Effector memory CD8-positive, alpha-beta T cell (primary cell): ENCODE measurements at regions not wholly inside any gene's neighbourhood (a gene's known extent, or its start where the extent isn't known, plus 50 kb on each side); places are given as distances from the start of the nearest gene placed in this dataset.

Experiments used
- ATAC-seq: fragments of 150-1000 bp; cut with Tn5 transposase; replicated peaks from 2 replicates; pipeline ENCODE4 v1.10.0; 2021; ENCODE audit warnings: mild to moderate bottlenecking, moderate library complexity
- DNase-seq, 3 experiments: peaks; one replicate each; pipeline ENCODE4 v3.0.0; 2021
- H3K27ac Mint-ChIP-seq, 2 donors: one replicate each; pipeline ENCODE4 v1.8.0; 2022; ENCODE audit warnings: mild to moderate bottlenecking in 2 of 2, mixed read lengths in 2 of 2, moderate library complexity in 2 of 2
- H3K27me3 Mint-ChIP-seq, 2 donors: one replicate each; pipeline ENCODE4 v1.8.0; 2022; ENCODE audit warnings: mixed read lengths in 2 of 2
- H3K36me3 Mint-ChIP-seq: one replicate; pipeline ENCODE4 v1.8.0; 2022; ENCODE audit warnings: mild to moderate bottlenecking, moderate library complexity, mixed read lengths; ENCODE audit not compliant: insufficient read depth
- H3K4me1 Mint-ChIP-seq, 2 donors: one replicate each; pipeline ENCODE4 v1.8.0; 2022; ENCODE audit warnings: low read depth in 2 of 2, mixed read lengths in 2 of 2
- H3K4me3 Mint-ChIP-seq, 2 donors: one replicate each; pipeline ENCODE4 v1.8.0; 2022; ENCODE audit warnings: mild to moderate bottlenecking in 2 of 2, mixed read lengths in 2 of 2, moderate library complexity in 2 of 2
- H3K9me3 Mint-ChIP-seq, 2 donors: one replicate each; pipeline ENCODE4 v1.8.0; 2022; ENCODE audit warnings: mixed read lengths in 2 of 2

GRCh38 chr4:122053186-122053585 lies 98.9 kb upstream of the BLTP1 start:
- Mint-ChIP-seq H3K9me3 (no peaks in the 10 kb centered on the region), H3K4me3 (no peak overlapping the region), H3K36me3 (no peaks in the 10 kb centered on the region), H3K4me1 (no peaks in the 10 kb centered on the region), H3K27ac (no peak overlapping the region), H3K27me3 (no peaks in the 10 kb centered on the region)
- DNase-seq = no peak
- no peak for ATAC-seq

GRCh38 chr4:122052677-122053076 lies 99.5 kb upstream of the BLTP1 start:
- Mint-ChIP-seq H3K27me3 (no peaks in the 10 kb centered on the region), H3K9me3 (no peaks in the 10 kb centered on the region), H3K4me1 (no peaks in the 10 kb centered on the region), H3K36me3 (no peaks in the 10 kb centered on the region), H3K4me3 (no peak overlapping the region), H3K27ac (no peak overlapping the region)
- ATAC-seq (no peak), DNase-seq (no peak)

- ATAC-seq (no peak), DNase-seq (no peak)
- Mint-ChIP-seq H3K4me1 (no peaks in the 10 kb centered on the region), H3K9me3 (no peaks in the 10 kb centered on the region), H3K27ac (no peak overlapping the region), H3K4me3 (no peak overlapping the region), H3K36me3 (no peaks in the 10 kb centered on the region), H3K27me3 (no peaks in the 10 kb centered on the region)
These were observed 99.0 kb upstream of the TRPC3 start for GRCh38 chr4:122050841-122051240.

- ATAC-seq (no peak), DNase-seq (no peak)
- H3K4me3 Mint-ChIP-seq = no peak overlapping the region
- no peaks in the 10 kb centered on the region for H3K9me3 Mint-ChIP-seq
- no peaks in the 10 kb centered on the region for H3K27me3 Mint-ChIP-seq
- no peaks in the 10 kb centered on the region for H3K36me3 Mint-ChIP-seq
- no peak overlapping the region for H3K27ac Mint-ChIP-seq
- H3K4me1 Mint-ChIP-seq = no peaks in the 10 kb centered on the region
These were observed 95.9 kb upstream of the TRPC3 start for GRCh38 chr4:122047456-122048425.

- no peak for DNase-seq
- H3K4me3 Mint-ChIP-seq = no peak overlapping the region
- H3K36me3 Mint-ChIP-seq = no peaks in the 10 kb centered on the region
- no peak overlapping the region for H3K27ac Mint-ChIP-seq
- H3K4me1 Mint-ChIP-seq = no peaks in the 10 kb centered on the region
- ATAC-seq = no peak
- no peaks in the 10 kb centered on the region for H3K9me3 Mint-ChIP-seq
- peaks cover 0 to 7% of the 10 kb centered on the region in 2 donors for H3K27me3 Mint-ChIP-seq
These were observed 94.4 kb upstream of the TRPC3 start for GRCh38 chr4:122046255-122046654.

- Mint-ChIP-seq H3K9me3 (no peaks in the 10 kb centered on the region), H3K4me1 (no peaks in the 10 kb centered on the region), H3K27me3 (peaks cover 2 to 14% of the 10 kb centered on the region in 2 donors), H3K27ac (no peak overlapping the region), H3K36me3 (no peaks in the 10 kb centered on the region), H3K4me3 (no peak overlapping the region)
- DNase-seq (no peak), ATAC-seq (no peak)
These were observed 93.7 kb upstream of the TRPC3 start for GRCh38 chr4:122045533-122045932.

GRCh38 chr4:122044501-122044900 lies 92.6 kb upstream of the TRPC3 start:
- no peak for DNase-seq
- no peaks in the 10 kb centered on the region for H3K9me3 Mint-ChIP-seq
- H3K36me3 Mint-ChIP-seq = no peaks in the 10 kb centered on the region
- H3K27me3 Mint-ChIP-seq = peaks cover 5 to 14% of the 10 kb centered on the region in 2 donors
- no peak overlapping the region for H3K27ac Mint-ChIP-seq
- ATAC-seq = no peak
- H3K4me1 Mint-ChIP-seq = no peaks in the 10 kb centered on the region
- H3K4me3 Mint-ChIP-seq = no peak overlapping the region

- no peak overlapping the region for H3K4me3 Mint-ChIP-seq
- no peaks in the 10 kb centered on the region for H3K36me3 Mint-ChIP-seq
- no peak for DNase-seq
- peaks cover 5 to 14% of the 10 kb centered on the region in 2 donors for H3K27me3 Mint-ChIP-seq
- H3K9me3 Mint-ChIP-seq = no peaks in the 10 kb centered on the region
- no peaks in the 10 kb centered on the region for H3K4me1 Mint-ChIP-seq
- ATAC-seq = no peak
- no peak overlapping the region for H3K27ac Mint-ChIP-seq
These were observed 89.5 kb upstream of the TRPC3 start for GRCh38 chr4:122041312-122041711.

- no peaks in the 10 kb centered on the region for H3K9me3 Mint-ChIP-seq
- no peak overlapping the region for H3K27ac Mint-ChIP-seq
- no peaks in the 10 kb centered on the region for H3K36me3 Mint-ChIP-seq
- no peaks in the 10 kb centered on the region for H3K4me1 Mint-ChIP-seq
- no peak overlapping the region for H3K4me3 Mint-ChIP-seq
- no peak for ATAC-seq
- DNase-seq = no peak
- peaks cover 5 to 14% of the 10 kb centered on the region in 2 donors for H3K27me3 Mint-ChIP-seq
These were observed 87.0 kb upstream of the TRPC3 start for GRCh38 chr4:122038896-122039295.

GRCh38 chr4:122034619-122035018 lies 82.8 kb upstream of the TRPC3 start:
- DNase-seq (no peak), ATAC-seq (no peak)
- Mint-ChIP-seq H3K27ac (no peak overlapping the region), H3K4me1 (no peaks in the 10 kb centered on the region), H3K27me3 (peaks cover 23 to 31% of the 10 kb centered on the region in 2 donors), H3K9me3 (peaks cover 3 to 10% of the 10 kb centered on the region in 2 donors), H3K4me3 (no peak overlapping the region), H3K36me3 (no peaks in the 10 kb centered on the region)

- no peaks in the 10 kb centered on the region for H3K36me3 Mint-ChIP-seq
- no peak overlapping the region for H3K4me3 Mint-ChIP-seq
- H3K9me3 Mint-ChIP-seq = peaks cover 3 to 10% of the 10 kb centered on the region in 2 donors
- H3K27me3 Mint-ChIP-seq = peaks cover 11 to 25% of the 10 kb centered on the region in 2 donors
- ATAC-seq (no peak), DNase-seq (no peak)
- H3K4me1 Mint-ChIP-seq = no peaks in the 10 kb centered on the region
- H3K27ac Mint-ChIP-seq = no peak overlapping the region
These were observed 75.3 kb upstream of the TRPC3 start for GRCh38 chr4:122027203-122027602.

- no peak for ATAC-seq
- H3K36me3 Mint-ChIP-seq = no peaks in the 10 kb centered on the region
- H3K4me1 Mint-ChIP-seq = no peaks in the 10 kb centered on the region
- H3K9me3 Mint-ChIP-seq = no peaks in the 10 kb centered on the region
- no peak overlapping the region for H3K4me3 Mint-ChIP-seq
- H3K27me3 Mint-ChIP-seq = peaks cover 33 to 39% of the 10 kb centered on the region in 2 donors
- H3K27ac Mint-ChIP-seq = no peak overlapping the region
- no peak for DNase-seq
These were observed 65.4 kb upstream of the TRPC3 start for GRCh38 chr4:122017296-122017695.

GRCh38 chr4:122015203-122015602 lies 63.3 kb upstream of the TRPC3 start:
- Mint-ChIP-seq H3K27ac (no peak overlapping the region), H3K9me3 (no peaks in the 10 kb centered on the region), H3K36me3 (no peaks in the 10 kb centered on the region), H3K4me3 (no peak overlapping the region), H3K4me1 (no peaks in the 10 kb centered on the region), H3K27me3 (peaks cover 29 to 31% of the 10 kb centered on the region in 2 donors)
- DNase-seq = no peak
- no peak for ATAC-seq

- no peak for DNase-seq
These were observed 60.9 kb upstream of the TRPC3 start for GRCh38 chr4:122012735-122013134.

More at GRCh38 chr4:122012735-122013134, 60.9 kb upstream of the TRPC3 start:
- Mint-ChIP-seq H3K27ac (no peak overlapping the region), H3K4me1 (no peaks in the 10 kb centered on the region), H3K27me3 (peaks cover 11% of the 10 kb centered on the region in 2 donors), H3K4me3 (no peak overlapping the region), H3K36me3 (no peaks in the 10 kb centered on the region), H3K9me3 (no peaks in the 10 kb centered on the region)
- no peak for ATAC-seq
